Activated CD8-positive, alpha-beta T cell treated with anti-CD3 and anti-CD28 coated beads for 36 hours (primary cell): ENCODE measurements at regions not wholly inside any gene's neighbourhood (a gene's known extent, or its start where the extent isn't known, plus 50 kb on each side); places are given as distances from the start of the nearest gene placed in this dataset.

Experiments
- ATAC-seq: fragments of 200-7000 bp; cut with Tn5 transposase; one replicate; pipeline ENCODE4 v1.10.0; 2021; ENCODE audit warnings: mild to moderate bottlenecking, moderate library complexity
- CTCF ChIA-PET: fragments of 350-600 bp; sonication (Branson Sonifier 250); formaldehyde crosslinking; loops from one replicate; lab custom pipeline; 2021; ENCODE audit warnings: antibody characterized with exemption; lab: Charles Lee
- POLR2A ChIA-PET: fragments of 350-600 bp; sonication (Branson Sonifier 250); formaldehyde crosslinking; loops from one replicate; lab custom pipeline; 2021; ENCODE audit warnings: antibody characterized with exemption; lab: Charles Lee
- DNase-seq: peaks from one replicate; pipeline ENCODE4 v3.0.0-alpha.2; 2020
- H3K27ac Mint-ChIP-seq: one replicate; pipeline ENCODE4 v1.8.0; 2021; ENCODE audit warnings: mild to moderate bottlenecking, mixed read lengths
- H3K27me3 Mint-ChIP-seq: one replicate; pipeline ENCODE4 v1.8.0; 2021; ENCODE audit warnings: mixed read lengths
- H3K36me3 Mint-ChIP-seq: one replicate; pipeline ENCODE4 v1.8.0; 2021; ENCODE audit warnings: low read depth, mixed read lengths
- H3K4me1 Mint-ChIP-seq: one replicate; pipeline ENCODE4 v1.8.0; 2021; ENCODE audit warnings: low read depth, mixed read lengths
- H3K4me3 Mint-ChIP-seq: one replicate; pipeline ENCODE4 v1.8.0; 2021; ENCODE audit warnings: mild to moderate bottlenecking, moderate library complexity, mixed read lengths
- H3K9me3 Mint-ChIP-seq: one replicate; pipeline ENCODE4 v1.8.0; 2021; ENCODE audit warnings: mixed read lengths
- CTCF ChIP-seq: fragments of 200-600 bp; IDR thresholded peaks from one replicate; pipeline ENCODE4 v1.8.0; 2022; ENCODE audit warnings: antibody characterized with exemption, mild to moderate bottlenecking
- intact Hi-C: fragments of 100-400 bp; cut with micrococcal nuclease; formaldehyde crosslinking; loops from one replicate; pipeline ENCODE4 v1.10.0; 2022

- peak; percentile 97 for ATAC-seq
- Mint-ChIP-seq H3K27ac (peak overlapping the region; percentile 87), H3K4me3 (no peak overlapping the region), H3K27me3 (peaks cover 76% of the 10 kb centered on the region), H3K36me3 (no peaks in the 10 kb centered on the region), H3K9me3 (no peaks in the 10 kb centered on the region), H3K4me1 (peaks cover 29% of the 10 kb centered on the region)
- no peak for TF ChIP-seq CTCF
- ChIA-PET POLR2A (interaction anchor here (0.6 to 1.1 kb wide), 3 partner anchors 62 to 680 kb away, joined by 3 read pairs; no protein-coding TSS in a partner anchor), CTCF (interaction anchor here (1.0 to 1.8 kb wide), 5 partner anchors 10 to 138 kb away, joined by 3 to 6 read pairs (median 4); no protein-coding TSS in a partner anchor)
- DNase-seq = peak; percentile 92
- intact Hi-C loops = no loop called here
Measured at GRCh38 chr5:138654281-138654867, 79.2 kb upstream of the HSPA9 start.

- peak; percentile 20 for DNase-seq
Measured at GRCh38 chr5:138653502-138653901, 78.3 kb upstream of the HSPA9 start.

GRCh38 chr5:138651767-138652117, 76.5 kb upstream of the HSPA9 start:
- Mint-ChIP-seq H3K4me1 (peaks cover 29% of the 10 kb centered on the region), H3K27ac (no peak overlapping the region), H3K4me3 (no peak overlapping the region), H3K36me3 (no peaks in the 10 kb centered on the region), H3K9me3 (no peaks in the 10 kb centered on the region), H3K27me3 (peaks cover 80% of the 10 kb centered on the region)
- CTCF ChIA-PET = interaction anchor here (1.5 kb wide), 1 partner anchor 9 kb away, joined by 3 read pairs; no protein-coding TSS in a partner anchor
- intact Hi-C loops = no loop called here
- POLR2A ChIA-PET = no interaction called here
- TF ChIP-seq CTCF = no peak
- ATAC-seq (no peak), DNase-seq (no peak)

More at GRCh38 chr5:138653502-138653901, 78.3 kb upstream of the HSPA9 start:
- Mint-ChIP-seq H3K27me3 (peaks cover 75% of the 10 kb centered on the region), H3K36me3 (no peaks in the 10 kb centered on the region), H3K4me1 (peaks cover 29% of the 10 kb centered on the region), H3K27ac (no peak overlapping the region), H3K9me3 (no peaks in the 10 kb centered on the region), H3K4me3 (no peak overlapping the region)
- ChIA-PET CTCF (interaction anchor here (1.0 to 1.8 kb wide), 4 partner anchors 9 to 136 kb away, joined by 3 to 6 read pairs (median 4); no protein-coding TSS in a partner anchor), POLR2A (interaction anchor here (0.6 to 1.1 kb wide), 2 partner anchors 84 to 569 kb away, joined by 3 read pairs; no protein-coding TSS in a partner anchor)
- ATAC-seq = no peak
- no peak for TF ChIP-seq CTCF
- intact Hi-C loops = no loop called here

GRCh38 chr5:138651058-138651766, 76.0 kb upstream of the HSPA9 start:
- no peak for TF ChIP-seq CTCF
- Mint-ChIP-seq H3K9me3 (no peaks in the 10 kb centered on the region), H3K36me3 (no peaks in the 10 kb centered on the region), H3K4me1 (peaks cover 28% of the 10 kb centered on the region), H3K27ac (no peak overlapping the region), H3K27me3 (peaks cover 80% of the 10 kb centered on the region), H3K4me3 (no peak overlapping the region)
- ChIA-PET CTCF (interaction anchor here (0.8 to 1.5 kb wide), 2 partner anchors 9 to 11 kb away, joined by 3 read pairs; no protein-coding TSS in a partner anchor), POLR2A (no interaction called here)
- intact Hi-C loops = no loop called here
- no peak for ATAC-seq
- DNase-seq = no peak

DNA sequence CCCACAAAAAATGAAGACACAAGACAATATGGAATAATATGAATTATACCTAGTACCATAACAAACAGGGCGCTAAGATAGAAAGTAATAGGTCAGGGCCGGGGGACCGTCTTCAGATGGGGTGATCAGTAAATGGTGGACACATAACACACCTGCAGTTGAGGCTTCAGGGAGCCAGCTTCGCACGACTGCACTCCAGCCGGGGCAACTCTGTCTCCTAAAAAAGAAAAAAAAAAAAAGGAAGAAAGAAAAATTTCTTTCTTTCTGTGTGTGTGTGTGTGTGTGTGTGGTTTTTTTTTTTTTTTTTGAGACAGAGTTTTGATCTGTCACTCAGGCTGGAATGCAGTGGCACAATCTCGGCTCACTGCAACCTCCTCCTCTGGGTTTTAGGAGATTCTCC, 75.0 kb upstream of the HSPA9 start:
- CTCF ChIA-PET = interaction anchor here (0.7 to 0.8 kb wide), 2 partner anchors 9 to 10 kb away, joined by 3 read pairs; no protein-coding TSS in a partner anchor
- DNase-seq (no peak), ATAC-seq (no peak)
- intact Hi-C loops = no loop called here
- H3K27me3 Mint-ChIP-seq = peaks cover 78% of the 10 kb centered on the region
- peaks cover 25% of the 10 kb centered on the region for H3K4me1 Mint-ChIP-seq
- H3K4me3 Mint-ChIP-seq = no peak overlapping the region
- H3K9me3 Mint-ChIP-seq = no peaks in the 10 kb centered on the region
- TF ChIP-seq CTCF = no peak
- POLR2A ChIA-PET = no interaction called here
- H3K27ac Mint-ChIP-seq = no peak overlapping the region
- no peaks in the 10 kb centered on the region for H3K36me3 Mint-ChIP-seq
